HG02678 (cell line): ENCODE measurements at regions not wholly inside any gene's neighbourhood (a gene's known extent, or its start where the extent isn't known, plus 50 kb on each side); places are given as distances from the start of the nearest gene placed in this dataset.
"Not testable (repeated sequence)": the region's sequence is repeated elsewhere in the genome, so short reads cannot be mapped to it uniquely, and the experiment has no call there.

Experiments
- ATAC-seq: cut with Tn5 transposase; IDR thresholded peaks from one replicate; pipeline ENCODE4 v1.9.1; 2021; ENCODE audit warnings: mild to moderate bottlenecking, moderate library complexity; ENCODE audit not compliant: unreplicated experiment

DNA sequence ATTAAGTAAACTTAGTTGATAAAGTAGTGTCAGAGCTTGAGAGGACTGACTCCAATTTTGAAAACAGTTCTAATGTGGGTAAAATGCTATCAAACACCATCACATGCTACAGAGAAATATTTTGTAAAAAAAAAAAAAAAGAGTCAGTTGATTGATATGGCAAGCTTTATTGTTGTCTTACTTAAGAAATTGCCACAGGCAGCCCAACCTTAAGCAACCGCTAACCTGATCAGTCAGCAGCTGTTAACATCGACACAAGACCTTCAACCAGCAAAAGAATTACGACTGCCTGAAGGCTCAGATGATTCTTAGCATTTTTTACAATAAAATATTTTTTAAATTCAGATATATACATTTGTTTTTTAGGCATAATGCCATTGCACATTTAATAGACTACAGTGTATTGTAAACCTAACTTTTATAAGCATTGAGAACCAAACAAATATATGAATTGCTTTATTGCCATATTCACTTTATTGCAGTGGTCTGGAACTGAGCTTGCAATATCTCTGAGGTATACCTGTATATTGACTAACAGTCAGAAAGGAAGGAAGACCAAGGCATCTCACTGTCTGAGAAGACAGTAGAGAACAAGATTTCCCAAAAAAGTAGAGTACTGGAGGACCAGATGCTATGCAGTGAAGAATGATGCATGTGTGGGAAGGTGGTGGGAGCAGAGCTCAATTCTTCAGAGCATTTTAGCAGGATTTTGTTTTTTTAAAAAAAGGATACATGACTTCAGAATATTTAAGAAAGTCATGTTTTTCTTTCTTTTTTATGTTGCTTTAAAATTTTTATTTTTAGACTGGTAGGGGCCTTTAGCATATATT lies 973.8 kb upstream of the GYPC start:
- no peak for ATAC-seq

DNA sequence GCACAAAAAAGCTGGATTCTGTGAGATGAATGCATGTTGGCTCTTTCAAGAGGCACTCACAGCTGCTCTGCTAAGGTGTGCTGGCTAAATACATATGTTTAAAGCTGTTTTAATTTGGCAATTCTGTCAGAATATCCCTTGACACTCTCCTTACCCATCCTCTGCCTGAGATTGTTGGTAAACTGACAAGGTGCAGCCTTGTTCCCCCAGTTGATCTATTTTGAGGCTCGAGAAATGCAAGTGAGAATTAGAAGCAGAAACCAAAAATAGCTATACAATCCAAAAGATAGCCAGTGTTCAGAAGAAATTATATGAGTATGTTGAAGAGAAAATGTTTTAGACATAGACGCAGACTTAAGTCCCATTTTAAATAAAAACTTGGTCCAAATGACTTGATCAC lies 971.7 kb upstream of the GYPC start:
- ATAC-seq = no peak

DNA sequence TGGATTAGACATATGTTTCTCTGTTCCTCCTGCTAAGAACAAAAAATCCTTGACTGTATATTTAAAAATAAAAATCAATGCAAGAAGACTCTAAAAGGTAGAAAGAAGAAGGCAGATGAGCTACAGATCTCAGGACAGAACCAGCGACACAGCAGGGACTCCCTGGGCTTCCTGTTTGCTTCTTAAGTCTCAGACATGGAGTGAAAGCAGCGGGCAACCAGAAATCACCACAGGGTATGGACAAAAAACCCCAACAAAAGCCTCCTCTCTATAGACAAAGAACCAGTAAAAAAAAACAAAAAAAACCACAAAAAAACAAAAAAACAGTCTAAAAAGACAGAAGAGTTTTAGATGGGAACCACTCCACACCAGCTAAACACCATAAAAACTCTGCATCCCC lies 971.0 kb upstream of the GYPC start:
- ATAC-seq = no peak

DNA sequence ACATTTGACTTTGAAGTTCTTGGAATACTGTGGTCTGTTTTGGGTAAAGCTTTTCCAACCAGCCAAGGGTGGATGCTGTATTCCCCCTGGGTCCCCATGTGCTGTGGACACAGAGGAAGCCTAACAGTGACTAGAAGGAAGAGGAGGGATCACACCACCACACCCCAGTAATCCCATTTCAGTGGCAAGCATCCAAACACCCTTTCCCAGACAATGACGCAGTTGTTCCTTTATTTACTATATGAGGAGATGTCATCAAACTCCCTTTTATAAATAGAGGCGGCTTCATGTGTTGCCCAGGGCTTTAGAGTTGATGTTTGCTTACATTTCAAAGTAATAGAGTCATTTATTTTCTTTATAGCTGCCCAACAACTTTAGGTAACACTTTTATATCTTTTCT lies 959.4 kb upstream of the GYPC start:
- ATAC-seq = no peak

DNA sequence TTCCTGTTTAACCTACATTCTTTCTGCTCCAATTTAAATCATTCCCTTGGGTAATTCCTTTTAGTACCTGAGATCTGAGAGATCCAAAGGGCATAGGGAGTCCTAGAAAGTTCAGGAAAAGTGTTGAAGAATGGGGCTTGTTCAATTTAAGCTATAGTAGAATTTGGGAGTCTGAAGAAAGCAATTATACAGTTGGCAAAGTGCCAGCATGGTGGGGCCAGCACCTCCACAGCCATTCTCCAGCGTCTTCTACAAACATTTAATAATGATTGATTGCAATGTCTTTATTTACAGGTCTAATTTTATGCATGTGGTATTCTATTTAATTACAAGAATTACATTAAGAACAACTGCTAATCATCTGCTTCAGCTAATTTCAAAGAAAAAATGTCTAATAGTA lies 957.7 kb upstream of the GYPC start:
- ATAC-seq = no peak

DNA sequence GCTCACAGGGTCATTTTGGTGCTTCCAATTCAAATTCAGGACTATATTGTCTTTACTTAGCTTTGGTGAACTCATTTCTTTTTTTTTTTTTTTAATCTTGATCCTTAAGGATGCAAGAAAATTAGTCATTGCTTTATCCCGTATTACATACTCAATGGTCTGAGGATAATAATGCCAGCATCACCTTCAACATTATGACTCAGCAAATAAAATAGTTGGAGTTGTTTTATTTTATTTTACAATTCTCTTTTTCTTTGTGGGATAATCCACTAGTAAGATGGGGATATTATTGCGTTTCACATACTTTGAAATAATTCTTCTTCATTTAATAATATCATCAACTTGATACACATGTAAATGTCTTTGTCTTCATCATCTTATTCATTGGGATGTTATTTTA lies 954.9 kb upstream of the GYPC start:
- ATAC-seq = no peak

DNA sequence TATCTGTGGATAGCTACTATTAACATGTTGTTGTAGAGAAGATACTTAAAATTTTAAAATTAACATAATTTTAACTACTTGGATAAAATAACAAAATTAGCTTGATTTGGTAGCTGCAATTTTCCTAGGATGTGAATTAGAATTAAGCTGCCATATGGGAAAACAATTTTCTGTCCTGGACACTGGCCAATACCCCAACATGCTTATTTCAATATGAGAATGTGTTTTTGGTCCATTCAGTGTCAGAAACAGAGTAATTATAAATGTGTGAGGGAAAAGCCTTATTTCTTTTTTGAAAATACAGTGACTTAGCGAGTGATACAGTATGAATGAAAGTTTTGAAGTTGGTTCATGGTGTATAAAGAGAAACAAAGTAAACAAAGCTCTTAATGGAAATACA lies 948.3 kb upstream of the GYPC start:
- no peak for ATAC-seq

DNA sequence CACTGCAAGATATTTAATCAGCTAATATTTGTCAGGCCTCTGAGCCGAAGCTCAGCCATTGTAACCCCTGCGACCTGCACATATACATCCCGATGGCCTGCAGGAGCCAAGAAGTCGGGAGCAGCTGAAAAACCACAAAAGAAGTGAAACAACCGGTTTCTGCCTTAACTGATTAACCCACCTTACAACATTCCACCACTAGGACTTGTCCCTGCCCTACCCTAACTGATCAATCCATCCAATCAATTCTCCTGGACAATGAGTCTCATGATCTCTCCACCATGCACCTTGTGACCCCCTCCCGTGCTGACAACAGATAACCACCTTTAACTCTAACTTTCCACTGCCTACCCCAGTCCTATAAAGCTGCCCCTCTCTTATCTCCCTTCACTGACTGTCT lies 945.4 kb upstream of the GYPC start:
- no peak for ATAC-seq

DNA sequence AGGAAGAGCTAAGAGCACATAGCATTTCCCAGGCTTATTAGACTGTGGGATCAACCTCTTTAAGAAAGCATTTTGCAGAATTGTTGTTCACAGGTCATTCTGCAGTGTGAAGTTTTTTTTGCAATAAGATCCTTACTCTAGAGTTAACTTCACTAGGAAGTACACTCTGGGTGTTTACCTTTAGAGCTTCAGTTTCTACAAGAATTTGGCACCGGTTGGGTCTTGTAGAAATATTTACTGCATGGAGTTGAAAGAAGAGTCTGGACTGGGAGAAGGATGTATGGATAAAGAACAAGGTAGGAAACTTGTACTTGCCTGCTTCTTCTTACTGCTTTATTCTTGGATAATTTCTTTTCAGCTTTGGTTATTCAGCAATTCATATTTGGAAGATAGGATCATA lies 944.9 kb upstream of the GYPC start:
- ATAC-seq = no peak

DNA sequence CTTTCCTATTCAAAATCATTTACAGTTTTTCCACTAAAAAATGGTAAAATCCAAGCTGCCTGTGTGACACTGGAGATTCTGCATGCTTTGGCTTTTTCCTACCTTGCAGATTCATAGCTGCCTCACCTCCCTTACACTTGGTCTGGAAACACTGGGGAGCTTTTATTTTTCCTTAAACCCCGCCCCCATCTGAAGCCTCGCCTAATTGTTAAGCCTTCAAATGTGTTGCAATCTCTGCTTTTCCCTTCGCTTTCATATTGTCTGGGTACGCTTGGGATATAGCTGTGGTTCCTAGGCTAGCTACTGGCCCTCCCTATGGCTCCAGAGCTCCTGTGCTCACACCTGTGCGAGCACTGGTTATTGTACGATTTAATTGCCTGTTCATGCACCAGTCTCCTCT lies 942.4 kb upstream of the GYPC start:
- no peak for ATAC-seq

DNA sequence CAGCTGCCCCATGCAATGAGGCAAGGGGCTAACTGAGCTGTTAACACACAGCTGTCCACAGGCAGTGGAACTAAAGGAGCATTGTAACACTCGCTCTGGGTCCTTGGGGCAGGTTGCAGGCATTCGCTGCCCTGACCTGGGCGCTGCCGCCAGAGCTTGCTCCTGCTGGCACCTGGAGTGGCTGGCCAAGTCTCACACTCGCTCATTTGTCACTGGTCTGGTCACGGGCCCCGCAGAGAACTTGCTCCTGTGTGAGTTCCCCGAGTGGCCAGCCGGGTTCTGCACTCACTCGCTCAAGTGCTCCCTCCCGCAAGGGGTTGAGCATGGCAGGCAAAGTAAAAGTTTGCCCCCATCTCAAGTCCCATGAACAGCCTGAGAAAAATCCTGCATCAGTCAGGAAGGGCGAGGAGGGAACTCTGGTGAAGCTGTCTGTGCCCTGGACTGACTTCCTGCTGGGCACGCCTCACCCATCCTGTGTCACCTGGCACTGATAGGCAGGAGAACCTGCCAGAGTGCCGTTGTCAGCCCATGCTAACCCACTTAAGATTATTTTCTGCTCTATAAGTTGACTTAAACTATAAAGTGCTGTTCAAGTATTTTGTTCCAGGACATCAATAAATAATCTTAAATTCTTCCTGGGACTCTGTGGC lies 934.8 kb upstream of the GYPC start:
- ATAC-seq = no peak

DNA sequence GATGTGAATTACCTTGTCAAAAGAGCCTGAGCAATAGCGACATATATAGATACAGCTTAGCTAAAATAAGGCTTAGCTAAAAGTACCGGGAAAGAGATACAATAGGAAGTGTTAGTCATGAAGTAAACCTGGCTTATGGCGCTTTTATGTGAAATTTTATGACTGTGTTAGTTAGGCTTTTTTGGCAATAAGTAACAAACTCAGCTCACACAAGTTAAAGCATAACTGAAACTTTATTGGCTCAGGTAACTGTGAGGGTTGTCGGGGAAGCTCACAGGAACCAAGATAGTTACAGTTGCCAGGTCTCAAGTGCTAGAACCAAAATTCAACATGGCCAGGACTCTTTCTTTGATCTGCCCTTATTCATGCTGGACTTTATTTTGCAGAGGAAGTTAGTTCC lies 925.0 kb upstream of the GYPC start:
- ATAC-seq = no peak

DNA sequence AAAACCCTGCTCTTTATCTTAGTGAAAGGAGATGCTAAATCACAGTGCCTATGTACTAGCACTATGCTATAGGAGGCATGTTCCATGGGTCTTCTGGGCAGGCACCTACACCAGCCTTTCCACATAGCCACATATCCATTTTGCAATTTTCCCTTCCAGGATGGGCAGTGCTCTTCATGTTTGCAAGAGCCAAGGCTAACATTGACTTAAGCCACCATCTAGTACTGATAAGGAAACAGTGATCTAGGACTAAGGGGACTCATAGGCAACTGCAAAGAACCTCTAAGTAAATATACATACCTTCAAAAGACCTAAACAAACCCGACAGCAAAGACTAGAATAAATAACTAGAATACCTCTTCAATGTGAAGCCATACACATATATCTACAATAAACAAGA lies 919.7 kb upstream of the GYPC start:
- ATAC-seq = no peak

DNA sequence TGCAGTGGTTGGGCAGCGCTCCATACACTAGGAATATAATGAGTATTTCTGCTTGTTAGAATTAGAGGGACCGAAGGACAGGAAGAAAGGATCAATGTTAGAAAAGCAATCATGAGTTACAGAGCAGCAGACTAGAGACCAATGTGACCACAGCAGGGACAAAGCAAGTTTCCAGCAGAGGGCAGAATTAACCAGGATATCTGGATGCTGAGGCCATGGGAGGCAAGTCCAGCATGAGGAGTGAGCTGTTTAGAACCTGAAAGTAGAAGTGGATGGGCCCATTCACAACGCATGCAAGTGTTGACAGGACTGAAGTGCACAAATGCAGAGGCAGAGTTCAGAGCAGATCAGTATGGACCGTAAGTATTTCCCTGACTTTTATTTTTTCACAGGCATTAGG lies 910.4 kb upstream of the GYPC start:
- ATAC-seq = no peak

DNA sequence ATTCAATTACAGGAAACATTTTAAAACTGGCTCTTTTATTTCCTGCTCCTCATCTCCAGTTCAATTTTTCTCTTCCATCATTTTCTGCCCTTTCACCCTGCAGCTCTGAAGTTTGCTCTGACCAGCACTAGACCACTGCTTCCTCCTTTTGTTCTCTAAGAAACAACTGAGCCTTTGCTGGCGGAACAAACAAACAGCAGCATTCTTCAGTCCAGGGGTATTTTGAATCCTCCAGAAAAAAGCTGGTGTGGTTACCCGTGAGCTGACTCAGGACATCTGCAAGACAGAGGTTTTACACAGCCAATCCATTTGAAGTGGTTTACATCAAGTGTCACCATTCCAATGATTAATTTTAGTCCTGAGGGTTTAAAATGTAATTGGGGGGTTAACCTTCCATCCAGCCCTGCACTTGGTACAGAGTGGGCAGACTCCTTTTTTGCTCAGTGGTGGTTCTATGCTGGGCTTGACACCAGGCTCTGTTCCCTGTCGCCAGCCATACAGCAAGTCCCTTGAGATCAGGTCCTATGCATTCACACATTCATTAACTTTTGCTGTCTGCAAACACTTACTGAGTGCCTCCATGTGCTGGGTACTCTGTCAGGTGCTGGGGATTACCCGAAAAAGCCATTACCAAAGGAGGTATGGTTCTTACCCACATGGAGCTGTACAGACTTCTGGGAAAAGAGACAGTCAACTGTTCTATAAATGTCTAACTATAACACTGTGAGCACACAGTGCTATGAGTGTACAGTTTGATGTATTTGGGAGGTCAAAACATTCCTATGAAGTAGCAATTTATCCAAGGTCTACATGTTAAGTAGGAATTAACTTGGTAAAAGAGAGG lies 909.4 kb upstream of the GYPC start:
- ATAC-seq = no peak

DNA sequence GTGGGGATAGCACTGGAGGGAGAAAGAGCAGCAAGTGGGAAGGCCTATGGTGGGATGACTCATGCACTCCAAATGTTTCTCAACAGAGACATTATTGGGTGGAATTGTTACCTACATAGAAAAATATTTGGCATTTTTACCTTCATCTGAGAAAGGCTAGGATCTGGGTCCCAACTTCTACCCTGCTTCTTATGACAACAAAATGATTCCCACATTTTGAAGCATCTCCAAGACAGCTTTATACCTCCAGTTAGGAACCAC lies 908.9 kb upstream of the GYPC start:
- no peak for ATAC-seq

DNA sequence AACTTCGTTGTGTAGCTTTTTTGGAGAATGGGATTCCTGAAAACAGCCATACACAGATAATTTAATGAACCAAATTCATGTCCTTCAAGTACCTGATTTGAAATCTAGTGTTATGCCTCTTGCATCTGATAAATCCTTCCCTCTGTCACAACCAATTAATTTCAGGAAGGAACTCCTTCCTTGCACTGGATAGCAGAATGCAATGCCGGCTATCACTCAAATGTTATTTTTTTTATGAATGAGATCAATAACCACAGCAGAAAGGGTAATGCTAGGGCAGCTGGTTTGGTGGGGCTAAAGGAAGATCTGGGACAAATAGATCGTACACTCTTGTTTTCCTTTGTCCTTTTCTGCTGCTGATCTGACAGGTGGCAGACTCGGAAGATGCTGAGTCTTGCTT lies 899.5 kb upstream of the GYPC start:
- ATAC-seq = no peak

DNA sequence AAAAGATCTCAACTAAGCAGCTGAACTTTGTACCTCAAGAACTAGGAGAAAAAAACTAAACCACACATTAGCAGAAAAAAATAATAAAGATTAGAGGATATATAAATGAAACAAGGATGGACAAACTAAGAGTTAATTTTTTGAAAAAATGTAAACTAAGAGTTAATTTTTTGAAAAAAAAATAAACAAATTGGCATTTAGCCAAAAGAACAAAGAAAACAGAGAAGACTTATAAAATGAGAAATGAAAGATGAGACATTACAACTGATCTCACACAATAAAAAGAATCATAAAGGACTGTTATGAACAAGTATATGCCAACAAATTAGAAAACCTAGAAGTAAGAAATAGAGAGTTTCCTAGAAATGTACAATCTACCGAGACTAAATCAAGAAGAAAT lies 859.2 kb upstream of the GYPC start:
- ATAC-seq = no peak

DNA sequence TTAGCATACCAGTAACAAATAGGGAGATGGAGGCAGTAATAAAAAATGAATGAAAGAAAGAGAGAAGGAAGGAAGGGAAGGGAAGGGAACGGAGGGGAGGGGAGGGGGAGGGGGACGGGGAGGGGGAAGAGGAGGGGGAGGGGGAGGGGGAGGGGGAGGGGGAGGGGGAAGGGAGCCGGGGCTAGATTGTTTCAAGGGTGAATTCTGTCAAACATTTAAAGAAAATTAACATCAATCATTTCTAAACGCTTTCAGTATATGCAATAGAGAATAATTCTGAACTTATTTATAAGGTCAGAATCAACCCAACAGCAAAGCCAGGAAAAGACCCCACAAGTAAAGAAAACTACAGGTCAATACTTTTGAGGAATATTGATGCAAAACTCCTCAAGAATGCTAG lies 858.8 kb upstream of the GYPC start:
- no peak for ATAC-seq

DNA sequence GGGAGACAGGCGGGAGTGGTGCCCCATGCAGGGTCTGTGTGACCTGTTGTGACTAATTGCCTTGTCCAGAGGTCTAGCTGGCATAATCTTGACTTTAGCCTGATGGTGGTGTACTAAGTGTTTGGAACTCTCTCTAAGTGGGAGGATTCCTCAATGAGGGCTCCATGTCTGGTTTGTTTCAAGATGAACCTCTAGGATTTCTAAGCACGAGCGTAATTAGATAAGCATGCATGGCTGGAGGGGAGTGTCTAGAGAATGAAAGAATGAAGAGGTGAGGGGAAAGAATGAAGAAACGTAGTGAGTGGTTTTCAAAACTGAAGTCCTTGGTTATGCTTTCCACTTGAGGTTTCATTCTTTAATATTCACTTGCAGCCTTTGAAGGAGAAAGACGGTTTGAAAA lies 833.2 kb upstream of the GYPC start:
- ATAC-seq = no peak

DNA sequence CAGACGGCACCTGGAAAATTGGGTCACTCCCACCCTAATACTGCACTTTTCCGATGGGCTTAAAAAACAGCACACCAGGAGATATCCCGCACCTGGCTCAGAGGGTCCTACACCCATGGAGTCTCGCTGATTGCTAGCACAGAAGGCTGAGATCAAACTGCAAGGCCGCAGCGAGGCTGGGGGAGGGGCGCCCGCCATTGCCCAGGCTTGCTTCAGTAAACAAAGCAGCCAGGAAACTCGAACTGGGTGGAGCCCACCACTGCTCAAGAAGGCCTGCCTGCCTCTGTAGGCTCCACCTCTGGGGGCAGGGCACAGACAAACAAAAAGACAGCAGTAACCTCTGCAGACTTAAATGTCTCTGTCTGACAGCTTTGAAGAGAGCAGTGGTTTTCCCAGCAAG lies 830.2 kb upstream of the GYPC start:
- not testable (repeated sequence) for ATAC-seq

DNA sequence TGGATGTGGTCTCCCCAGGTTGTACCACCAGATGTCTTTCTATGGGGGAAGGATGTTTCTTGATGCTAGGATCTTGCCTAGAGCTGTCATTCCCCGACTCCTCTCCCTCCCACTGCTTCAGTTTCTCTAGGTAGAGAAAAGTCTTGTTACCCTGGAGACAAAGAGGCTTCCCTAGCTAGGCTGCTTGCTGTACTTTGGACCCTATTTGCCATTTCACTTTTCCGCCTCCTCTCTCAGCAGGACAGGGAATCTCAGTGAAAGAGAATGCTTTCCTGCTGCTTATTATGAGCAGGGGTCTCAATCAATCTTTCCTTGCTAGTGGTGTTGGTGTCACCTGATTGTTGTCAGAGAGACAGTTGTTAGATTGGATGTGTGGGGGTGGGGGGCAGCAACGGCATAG lies 818.8 kb upstream of the GYPC start:
- no peak for ATAC-seq
